ENCODE measurements at regions not wholly inside any gene's neighbourhood (a gene's known extent, or its start where the extent isn't known, plus 50 kb on each side); places are given as distances from the start of the nearest gene placed in this dataset.

- DNase-seq (ENCODE audit: low read depth in 2 of 2): no peak
These were observed 531.4 kb upstream of the RIOK2 start for GRCh38 chr5:97714424-97714823.

GRCh38 chr5:97726106-97726505 is 543.1 kb upstream of the RIOK2 start:
- no peak for DNase-seq (ENCODE audit: low read depth in 2 of 2)

GRCh38 chr5:97728920-97729319 is 545.9 kb upstream of the RIOK2 start:
- DNase-seq (ENCODE audit: low read depth in 2 of 2): no peak

GRCh38 chr5:97729938-97730337 is 546.9 kb upstream of the RIOK2 start:
- no peak for DNase-seq (ENCODE audit: low read depth in 2 of 2)

DNA sequence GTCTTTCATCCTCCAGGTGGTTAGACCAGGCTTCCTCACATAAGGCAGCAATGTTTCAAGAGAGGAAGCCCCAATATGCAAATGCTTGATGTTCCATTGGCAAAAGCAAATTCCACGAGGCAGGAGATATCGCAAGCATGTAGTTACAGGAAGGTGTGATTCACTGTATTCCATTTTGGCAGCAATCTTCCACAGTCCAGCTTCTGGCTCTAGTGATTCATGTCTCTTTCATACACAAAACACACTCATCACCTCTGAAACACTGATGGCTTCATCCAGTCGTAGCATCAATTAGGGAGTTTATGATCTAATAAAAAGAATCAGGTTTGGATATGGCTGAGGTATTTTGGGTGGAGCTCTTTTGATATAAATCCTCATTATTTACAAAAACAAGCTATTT is 552.2 kb upstream of the RIOK2 start:
- no peak for DNase-seq (ENCODE audit: low read depth in 2 of 2)

GRCh38 chr5:97737608-97738007 is 554.6 kb upstream of the RIOK2 start:
- no peak for DNase-seq (ENCODE audit: low read depth in 2 of 2)

- DNase-seq (ENCODE audit: low read depth in 2 of 2): no peak
These were observed 562.8 kb upstream of the RIOK2 start for GRCh38 chr5:97745817-97746216.

- DNase-seq (ENCODE audit: low read depth in 2 of 2): no peak
These were observed 567.5 kb upstream of the RIOK2 start for GRCh38 chr5:97750576-97750975.

DNA sequence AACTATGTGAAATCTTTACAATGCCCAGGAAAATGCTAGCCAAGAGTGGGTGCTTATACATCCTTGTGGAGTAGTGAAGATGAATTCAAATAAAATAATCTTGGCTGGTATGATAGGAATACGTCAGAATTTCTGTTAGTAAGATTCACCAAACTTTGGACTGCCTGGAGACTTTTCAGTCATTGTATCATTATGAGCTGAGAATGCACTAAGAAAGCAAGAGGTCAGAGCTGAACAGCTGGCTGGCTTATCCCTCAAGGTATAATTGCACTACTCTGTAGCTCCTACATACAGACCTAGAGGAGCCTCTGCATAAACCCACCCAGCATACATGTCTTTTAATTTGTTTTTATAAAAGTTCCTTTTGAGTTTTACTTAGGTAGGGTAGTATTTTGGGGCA is 568.5 kb upstream of the RIOK2 start:
- DNase-seq (ENCODE audit: low read depth in 2 of 2): no peak

- no peak for DNase-seq (ENCODE audit: low read depth in 2 of 2)
These were observed 569.8 kb upstream of the RIOK2 start for GRCh38 chr5:97752871-97753270.

GRCh38 chr5:97762483-97762882 is 579.4 kb upstream of the RIOK2 start:
- no peak for DNase-seq (ENCODE audit: low read depth in 2 of 2)

DNA sequence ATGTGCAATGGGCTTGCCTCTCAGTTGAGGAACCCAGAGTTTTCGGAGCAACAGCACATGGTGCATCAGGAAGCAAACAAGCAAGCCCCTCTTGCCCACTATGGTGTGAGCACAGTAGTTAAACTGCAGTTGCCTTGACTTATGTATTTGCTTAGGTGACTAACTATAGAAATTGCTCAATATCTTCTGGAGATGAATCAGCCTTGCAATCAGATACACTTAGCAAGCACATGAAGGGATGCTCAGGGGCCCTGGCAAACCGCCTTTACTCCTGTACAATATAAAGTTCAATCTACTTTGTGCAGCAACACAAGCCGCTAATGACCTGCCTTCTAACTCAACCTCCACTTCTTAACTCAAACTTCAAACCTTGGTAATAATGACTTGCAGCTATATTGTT is 581.7 kb upstream of the RIOK2 start:
- no peak for DNase-seq (ENCODE audit: low read depth in 2 of 2)

GRCh38 chr5:97778451-97778850 is 595.4 kb upstream of the RIOK2 start:
- no peak for DNase-seq (ENCODE audit: low read depth in 2 of 2)

DNA sequence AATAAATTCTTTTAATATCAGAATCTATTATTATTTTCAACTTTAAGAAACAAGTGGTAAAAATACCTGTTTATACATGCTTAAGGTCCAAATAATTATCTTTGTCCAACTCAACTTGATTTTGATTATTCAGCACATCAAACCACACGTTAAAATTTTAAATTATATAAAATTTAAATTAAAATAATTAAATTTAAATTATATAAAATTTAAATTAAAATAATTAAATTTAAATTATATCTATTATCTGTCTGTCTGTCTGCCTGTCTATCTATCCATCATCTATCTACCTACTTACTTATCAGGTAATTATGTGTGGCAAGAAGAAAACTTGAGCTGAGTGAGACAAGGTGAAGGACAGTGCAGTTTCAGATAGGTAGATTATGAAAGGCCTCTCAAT is 605.3 kb upstream of the RIOK2 start:
- DNase-seq (ENCODE audit: low read depth in 2 of 2): no peak

GRCh38 chr5:97797994-97798451 is 615.0 kb upstream of the RIOK2 start:
- no peak for DNase-seq (ENCODE audit: low read depth in 2 of 2)

DNA sequence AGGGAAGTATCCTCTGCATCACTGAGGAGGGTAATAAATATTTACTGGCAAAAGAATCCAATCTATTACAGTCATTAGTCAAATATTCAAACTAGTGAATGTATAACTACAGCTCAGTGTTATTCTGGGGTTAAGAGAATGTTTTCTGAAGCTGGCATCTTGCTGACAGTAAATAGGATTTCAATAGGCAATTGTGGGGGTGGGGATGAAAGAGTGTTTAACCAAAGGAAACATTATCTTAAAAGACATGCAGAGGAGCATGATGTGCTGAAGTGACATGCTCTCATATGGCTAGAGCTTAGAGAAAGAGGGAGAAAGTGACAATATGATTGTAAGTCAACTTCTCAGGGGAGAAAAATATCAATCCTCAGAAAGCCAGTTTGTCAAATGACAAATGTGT is 618.4 kb upstream of the RIOK2 start:
- no peak for DNase-seq (ENCODE audit: low read depth in 2 of 2)

- DNase-seq (ENCODE audit: low read depth in 2 of 2): no peak
These were observed 637.1 kb upstream of the RIOK2 start for GRCh38 chr5:97820138-97820537.

DNA sequence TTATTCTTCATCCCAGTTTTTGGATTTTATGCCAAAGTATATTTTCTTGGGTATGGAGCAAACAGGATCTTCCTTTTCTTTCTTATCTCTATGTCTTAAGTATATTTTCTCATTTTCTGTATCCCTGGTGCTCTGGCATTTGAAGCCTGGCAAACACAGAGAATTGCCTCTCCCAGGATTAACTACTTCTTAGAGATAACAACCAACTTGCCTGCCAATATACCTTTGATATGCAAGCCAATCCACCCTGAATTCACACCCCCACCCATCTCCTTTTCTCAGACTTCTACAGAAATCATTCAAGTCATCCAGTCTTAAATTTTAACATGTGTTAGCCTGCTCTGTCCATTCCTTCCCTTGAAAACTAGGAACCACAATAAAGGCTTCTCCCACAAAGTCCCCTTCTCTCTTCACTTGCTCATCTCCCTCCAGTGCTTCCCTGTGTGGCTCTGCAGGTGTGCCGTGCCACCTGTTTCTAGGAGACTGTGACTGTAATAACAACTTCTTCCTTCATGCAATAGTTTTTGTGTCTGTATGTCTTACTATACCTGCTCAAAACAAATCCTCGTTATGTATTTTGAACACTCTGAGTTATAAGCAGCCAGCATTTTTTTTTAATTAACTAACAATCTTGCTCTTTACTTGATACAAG is 649.7 kb upstream of the RIOK2 start:
- DNase-seq (ENCODE audit: low read depth in 2 of 2): no peak

- DNase-seq (ENCODE audit: low read depth in 2 of 2): no peak
These were observed 651.5 kb upstream of the RIOK2 start for GRCh38 chr5:97834561-97834960.

DNA sequence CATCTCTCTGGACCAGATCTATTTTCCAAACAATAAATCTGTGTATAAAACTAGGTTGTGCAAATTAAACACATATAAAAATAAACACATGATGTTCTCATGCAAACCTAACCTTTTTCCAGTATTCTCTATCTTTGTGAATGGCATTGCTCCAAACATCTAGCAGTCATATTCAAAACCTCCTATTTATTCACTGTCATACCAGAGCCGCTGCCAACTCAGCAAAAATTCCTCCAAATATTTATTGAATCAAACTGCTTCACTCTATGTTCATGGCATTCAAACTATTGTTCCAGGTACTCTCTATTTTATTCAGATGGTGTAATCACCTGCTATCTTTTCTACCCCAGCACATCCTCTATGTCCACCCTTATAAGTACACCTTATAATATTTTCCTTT is 652.1 kb upstream of the RIOK2 start:
- no peak for DNase-seq (ENCODE audit: low read depth in 2 of 2)

GRCh38 chr5:97836816-97837215 is 653.8 kb upstream of the RIOK2 start:
- DNase-seq (ENCODE audit: low read depth in 2 of 2): no peak

GRCh38 chr5:97838214-97838613 is 655.2 kb upstream of the RIOK2 start:
- no peak for DNase-seq (ENCODE audit: low read depth in 2 of 2)

- DNase-seq (ENCODE audit: low read depth in 2 of 2): no peak
These were observed 656.5 kb upstream of the RIOK2 start for GRCh38 chr5:97839341-97840086.

- DNase-seq (ENCODE audit: low read depth in 2 of 2): no peak
These were observed 657.6 kb upstream of the RIOK2 start for GRCh38 chr5:97840643-97841042.

Measured in stimulated activated CD8-positive, alpha-beta memory T cell treated with anti-CD3 and anti-CD28 coated beads, Interleukin-2, amount 100 ng/mL, for 48 hours (primary cell).